CD8-positive, alpha-beta memory T cell (primary cell): ENCODE measurements at regions not wholly inside any gene's neighbourhood (a gene's known extent, or its start where the extent isn't known, plus 50 kb on each side); places are given as distances from the start of the nearest gene placed in this dataset.

ENCODE experiments used
- CTCF ChIA-PET: fragments of 350-600 bp; sonication (Branson Sonifier 250); formaldehyde crosslinking; loops from one replicate; lab custom pipeline; 2021; ENCODE audit warnings: antibody characterized with exemption; lab: Charles Lee
- POLR2A ChIA-PET: fragments of 350-600 bp; sonication (Branson Sonifier 250); formaldehyde crosslinking; loops from one replicate; lab custom pipeline; 2021; ENCODE audit warnings: antibody characterized with exemption; lab: Charles Lee
- DNase-seq, 5 donors: peaks; one replicate each; pipeline versions ENCODE4 v3.0.0 to v3.0.0-alpha.2; 2020 to 2022; ENCODE audit warnings: mixed read lengths in 1 of 5
- H3K27ac ChIP-seq: one replicate; pipeline ENCODE4 v1.7.0; 2013; ENCODE audit warnings: low read depth, mild to moderate bottlenecking, low read length, moderate library complexity
- H3K27me3 ChIP-seq: 2 replicates; pipeline ENCODE4 v1.7.0; 2013; ENCODE audit warnings: low read length, mild to moderate bottlenecking; ENCODE audit not compliant: insufficient read depth, poor library complexity, severe bottlenecking
- H3K36me3 ChIP-seq: 2 replicates; pipeline ENCODE4 v1.7.0; 2013; ENCODE audit warnings: mild to moderate bottlenecking, low read length, moderate library complexity; ENCODE audit not compliant: insufficient read depth
- H3K4me1 ChIP-seq: 2 replicates; pipeline ENCODE4 v1.7.0; 2013; ENCODE audit warnings: mild to moderate bottlenecking, low read length, moderate library complexity; ENCODE audit not compliant: insufficient read depth
- H3K4me3 ChIP-seq: 2 replicates; pipeline ENCODE4 v1.7.0; 2013; ENCODE audit warnings: mild to moderate bottlenecking, low read length
- H3K9me3 ChIP-seq: 2 replicates; pipeline ENCODE4 v1.7.0; 2013; ENCODE audit warnings: mild to moderate bottlenecking, low read length
- H3K27ac Mint-ChIP-seq, 8 donors: one replicate each; pipeline ENCODE4 v1.8.0; 2020 to 2021; ENCODE audit warnings: mixed read lengths in 8 of 8, mild to moderate bottlenecking in 6 of 8, inconsistent platforms in 3 of 8, moderate library complexity in 3 of 8
- H3K27me3 Mint-ChIP-seq, 2 donors: one replicate each; pipeline ENCODE4 v1.8.0; 2020 to 2021; ENCODE audit warnings: mixed read lengths in 2 of 2, mild to moderate bottlenecking in 1 of 2, moderate library complexity in 1 of 2
- H3K36me3 Mint-ChIP-seq, 3 donors: one replicate each; pipeline ENCODE4 v1.8.0; 2020 to 2021; ENCODE audit warnings: mixed read lengths in 3 of 3, inconsistent platforms in 1 of 3, mild to moderate bottlenecking in 1 of 3
- H3K4me1 Mint-ChIP-seq, 3 donors: one replicate each; pipeline ENCODE4 v1.8.0; 2020 to 2021; ENCODE audit warnings: mixed read lengths in 3 of 3, inconsistent platforms in 1 of 3, mild to moderate bottlenecking in 1 of 3
- H3K4me3 Mint-ChIP-seq, 7 donors: one replicate each; pipeline ENCODE4 v1.8.0; 2020 to 2021; ENCODE audit warnings: mixed read lengths in 7 of 7, mild to moderate bottlenecking in 6 of 7, moderate library complexity in 4 of 7, inconsistent platforms in 2 of 7
- H3K9me3 Mint-ChIP-seq, 5 donors: one replicate each; pipeline ENCODE4 v1.8.0; 2020 to 2022; ENCODE audit warnings: mixed read lengths in 5 of 5, mild to moderate bottlenecking in 3 of 5, moderate library complexity in 2 of 5, inconsistent platforms in 1 of 5

GRCh38 chr11:127470306-127470884 lies 469.8 kb upstream of the KIRREL3 start:
- CTCF ChIA-PET, result no interaction called here

GRCh38 chr11:127464325-127464724 lies 463.8 kb upstream of the KIRREL3 start:
- Mint-ChIP-seq H3K36me3 (no peaks in the 10 kb centered on the region), H3K27ac (no peak overlapping the region), H3K4me3 (no peak overlapping the region), H3K4me1 (no peaks in the 10 kb centered on the region), H3K9me3 (peaks cover 0 to 5% (median 0%) of the 10 kb centered on the region in 5 donors), H3K27me3 (peaks cover 0 to 1% of the 10 kb centered on the region in 2 donors)
- Histone ChIP-seq H3K9me3 (no peaks in the 10 kb centered on the region), H3K27ac (no peak overlapping the region), H3K27me3 (no peaks in the 10 kb centered on the region), H3K4me3 (no peak overlapping the region), H3K36me3 (no peaks in the 10 kb centered on the region), H3K4me1 (no peaks in the 10 kb centered on the region)
- POLR2A ChIA-PET, result no interaction called here
- CTCF ChIA-PET, result no interaction called here
- DNase-seq, result no peak

More at GRCh38 chr11:127470306-127470884, 469.8 kb upstream of the KIRREL3 start:
- no peaks in the 10 kb centered on the region for H3K4me1 ChIP-seq
- POLR2A ChIA-PET, result no interaction called here
- Mint-ChIP-seq H3K36me3 (no peaks in the 10 kb centered on the region), H3K9me3 (peaks cover 0 to 9% (median 0%) of the 10 kb centered on the region in 5 donors), H3K27me3 (peaks cover 0 to 1% of the 10 kb centered on the region in 2 donors), H3K4me1 (no peaks in the 10 kb centered on the region), H3K4me3 (no peak overlapping the region), H3K27ac (no peak overlapping the region)
- H3K27me3 ChIP-seq, result no peaks in the 10 kb centered on the region
- no peak for DNase-seq
- no peaks in the 10 kb centered on the region for H3K36me3 ChIP-seq
- H3K27ac ChIP-seq, result no peak overlapping the region
- no peaks in the 10 kb centered on the region for H3K9me3 ChIP-seq
- H3K4me3 ChIP-seq, result no peak overlapping the region

DNA sequence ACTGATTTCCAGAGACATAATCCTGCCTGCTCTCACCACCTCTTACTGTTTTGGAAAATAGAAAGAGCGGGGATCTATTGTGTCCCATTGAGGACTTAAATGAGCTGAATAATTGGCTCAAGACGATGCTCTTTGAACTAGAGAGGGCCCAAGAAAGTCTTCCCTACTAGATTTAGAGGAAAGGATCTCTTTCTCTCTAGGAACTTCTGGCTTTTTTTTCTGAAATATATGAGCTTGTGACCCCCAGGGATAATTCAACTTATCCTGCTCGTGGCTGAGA lies 461.4 kb upstream of the KIRREL3 start:
- CTCF ChIA-PET, result no interaction called here
- Mint-ChIP-seq H3K36me3 (no peaks in the 10 kb centered on the region), H3K4me3 (no peak overlapping the region), H3K27me3 (peaks cover 0 to 1% of the 10 kb centered on the region in 2 donors), H3K4me1 (no peaks in the 10 kb centered on the region), H3K9me3 (peaks cover 0 to 4% (median 0%) of the 10 kb centered on the region in 5 donors), H3K27ac (no peak overlapping the region)
- Histone ChIP-seq H3K36me3 (no peaks in the 10 kb centered on the region), H3K4me3 (no peak overlapping the region), H3K9me3 (no peaks in the 10 kb centered on the region), H3K27me3 (no peaks in the 10 kb centered on the region), H3K27ac (no peak overlapping the region), H3K4me1 (no peaks in the 10 kb centered on the region)
- POLR2A ChIA-PET, result no interaction called here
- DNase-seq, result no peak

DNA sequence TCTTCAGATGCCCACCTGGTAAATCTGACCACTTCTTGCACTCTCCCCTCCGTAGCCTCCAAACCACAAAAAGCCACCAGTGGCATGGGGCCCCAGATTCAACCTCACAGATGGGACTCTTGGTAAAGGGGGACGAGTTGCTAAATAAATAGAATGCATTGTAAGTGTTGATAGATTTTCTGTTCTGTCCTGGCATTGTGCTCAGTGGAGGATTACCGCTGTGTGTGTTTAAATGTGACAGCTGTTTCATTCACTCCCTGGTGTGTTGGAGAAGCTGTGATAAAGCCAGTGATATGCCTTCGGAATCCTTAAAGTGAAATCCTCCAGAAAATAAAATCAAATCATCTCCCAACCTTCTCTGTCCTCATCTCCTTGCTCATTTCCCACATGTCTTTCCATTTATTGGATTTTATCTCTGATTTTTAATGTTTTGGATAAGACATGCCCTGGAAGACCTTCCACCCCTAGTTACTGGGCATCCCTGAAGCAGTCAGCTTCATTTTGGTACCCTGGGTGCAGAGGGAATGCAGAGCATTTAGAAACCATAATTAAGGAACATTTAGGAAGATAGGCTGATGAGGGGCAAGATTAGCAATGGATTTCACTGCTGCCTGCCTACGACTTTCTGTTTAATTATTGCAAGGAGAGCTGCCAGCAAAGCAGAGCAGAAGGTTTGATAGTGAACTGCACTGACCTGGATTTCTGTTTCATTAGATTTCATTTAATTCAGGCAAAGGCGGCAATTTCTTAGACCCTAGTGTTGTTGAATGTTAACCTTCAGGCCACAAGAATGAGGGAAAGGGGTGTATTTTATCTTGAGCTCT lies 460.9 kb upstream of the KIRREL3 start:
- H3K4me1 Mint-ChIP-seq, result no peaks in the 10 kb centered on the region
- no peaks in the 10 kb centered on the region for H3K27me3 ChIP-seq
- H3K4me3 Mint-ChIP-seq, result no peak overlapping the region
- peaks cover 0 to 4% (median 0%) of the 10 kb centered on the region in 5 donors for H3K9me3 Mint-ChIP-seq
- no peaks in the 10 kb centered on the region for H3K36me3 ChIP-seq
- POLR2A ChIA-PET, result no interaction called here
- no peaks in the 10 kb centered on the region for H3K9me3 ChIP-seq
- H3K27me3 Mint-ChIP-seq, result peaks cover 0 to 1% of the 10 kb centered on the region in 2 donors
- H3K36me3 Mint-ChIP-seq, result no peaks in the 10 kb centered on the region
- no peak for DNase-seq
- H3K27ac Mint-ChIP-seq, result no peak overlapping the region
- no peaks in the 10 kb centered on the region for H3K4me1 ChIP-seq
- CTCF ChIA-PET, result no interaction called here
- no peak overlapping the region for H3K4me3 ChIP-seq
- H3K27ac ChIP-seq, result no peak overlapping the region

- CTCF ChIA-PET, result no interaction called here
- DNase-seq, result no peak
- no peak overlapping the region for H3K27ac Mint-ChIP-seq
- no peaks in the 10 kb centered on the region for H3K9me3 ChIP-seq
- H3K4me1 ChIP-seq, result no peaks in the 10 kb centered on the region
- no peaks in the 10 kb centered on the region for H3K4me1 Mint-ChIP-seq
- no peak overlapping the region for H3K4me3 Mint-ChIP-seq
- H3K27me3 ChIP-seq, result no peaks in the 10 kb centered on the region
- H3K36me3 ChIP-seq, result no peaks in the 10 kb centered on the region
- peaks cover 0 to 4% (median 0%) of the 10 kb centered on the region in 5 donors for H3K9me3 Mint-ChIP-seq
- POLR2A ChIA-PET, result no interaction called here
- H3K36me3 Mint-ChIP-seq, result no peaks in the 10 kb centered on the region
- no peak overlapping the region for H3K4me3 ChIP-seq
- no peaks in the 10 kb centered on the region for H3K27me3 Mint-ChIP-seq
- no peak overlapping the region for H3K27ac ChIP-seq
Observed at GRCh38 chr11:127458561-127458960, 458.0 kb upstream of the KIRREL3 start.

- no peak overlapping the region for H3K27ac Mint-ChIP-seq
- no peak for DNase-seq
- POLR2A ChIA-PET, result no interaction called here
- no peak overlapping the region for H3K4me3 Mint-ChIP-seq
- Histone ChIP-seq H3K27me3 (no peaks in the 10 kb centered on the region), H3K4me1 (no peaks in the 10 kb centered on the region), H3K9me3 (no peaks in the 10 kb centered on the region), H3K27ac (no peak overlapping the region), H3K4me3 (no peak overlapping the region), H3K36me3 (no peaks in the 10 kb centered on the region)
- no peaks in the 10 kb centered on the region for H3K36me3 Mint-ChIP-seq
- H3K4me1 Mint-ChIP-seq, result no peaks in the 10 kb centered on the region
- peaks cover 0 to 4% (median 0%) of the 10 kb centered on the region in 5 donors for H3K9me3 Mint-ChIP-seq
- CTCF ChIA-PET, result no interaction called here
- H3K27me3 Mint-ChIP-seq, result no peaks in the 10 kb centered on the region
Observed at GRCh38 chr11:127454856-127455255, 454.3 kb upstream of the KIRREL3 start.

DNA sequence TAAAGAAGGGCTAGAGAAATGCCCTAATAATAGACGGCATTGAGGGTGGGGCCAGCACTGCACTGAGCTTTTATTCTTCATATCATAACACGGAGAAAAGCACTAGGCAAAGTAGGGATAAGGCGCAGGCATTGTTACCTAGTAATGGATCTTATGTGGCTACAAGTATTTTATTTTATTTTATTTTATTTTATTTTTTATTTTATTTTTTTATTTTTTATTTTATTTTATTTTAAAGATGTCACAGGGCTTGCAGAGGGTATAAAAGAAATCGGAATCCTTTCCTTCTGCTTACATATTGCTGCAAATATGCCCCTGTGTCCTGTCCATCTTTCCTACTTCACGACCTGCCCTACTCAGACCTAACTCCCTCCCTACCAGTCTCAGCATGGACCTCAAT lies 452.0 kb upstream of the KIRREL3 start:
- ChIA-PET POLR2A (no interaction called here), CTCF (no interaction called here)
- H3K27ac Mint-ChIP-seq, result no peak overlapping the region

DNA sequence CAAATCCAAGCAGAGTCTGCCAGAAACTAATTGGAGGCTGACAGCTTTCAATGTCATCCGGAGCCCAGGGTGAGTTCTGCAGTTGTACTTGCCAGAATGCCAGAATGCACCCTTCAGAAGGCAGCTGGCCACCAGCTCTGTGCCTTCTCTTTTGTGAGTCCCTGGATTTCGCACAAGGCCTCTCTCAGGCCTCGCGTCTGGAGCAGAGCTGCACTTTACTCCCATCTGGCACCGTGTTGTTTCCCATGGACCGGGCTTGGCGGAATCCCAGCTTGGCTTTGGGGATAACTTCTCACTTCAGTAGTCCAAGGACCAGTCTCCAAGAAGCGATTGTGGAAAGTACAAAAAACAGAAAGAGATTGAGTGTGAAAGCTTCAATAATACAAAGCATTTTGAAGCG lies 451.3 kb upstream of the KIRREL3 start:
- CTCF ChIA-PET, result no interaction called here

More for the DNA sequence above, 452.0 kb upstream of the KIRREL3 start:
- no peaks in the 10 kb centered on the region for H3K4me1 ChIP-seq
- no peaks in the 10 kb centered on the region for H3K36me3 ChIP-seq
- no peak overlapping the region for H3K27ac ChIP-seq
- H3K27me3 ChIP-seq, result no peaks in the 10 kb centered on the region
- no peak overlapping the region for H3K4me3 Mint-ChIP-seq
- H3K4me3 ChIP-seq, result no peak overlapping the region
- no peaks in the 10 kb centered on the region for H3K27me3 Mint-ChIP-seq
- H3K9me3 ChIP-seq, result no peaks in the 10 kb centered on the region
- H3K9me3 Mint-ChIP-seq, result peaks cover 0 to 2% (median 0%) of the 10 kb centered on the region in 5 donors
- DNase-seq, result no peak
- no peaks in the 10 kb centered on the region for H3K36me3 Mint-ChIP-seq
- no peaks in the 10 kb centered on the region for H3K4me1 Mint-ChIP-seq

More for the DNA sequence above, 451.3 kb upstream of the KIRREL3 start:
- H3K36me3 Mint-ChIP-seq, result no peaks in the 10 kb centered on the region
- no peaks in the 10 kb centered on the region for H3K27me3 Mint-ChIP-seq
- no peaks in the 10 kb centered on the region for H3K4me1 Mint-ChIP-seq
- peaks cover 0 to 2% (median 0%) of the 10 kb centered on the region in 5 donors for H3K9me3 Mint-ChIP-seq
- Histone ChIP-seq H3K27me3 (no peaks in the 10 kb centered on the region), H3K4me1 (no peaks in the 10 kb centered on the region), H3K9me3 (no peaks in the 10 kb centered on the region), H3K27ac (no peak overlapping the region), H3K4me3 (no peak overlapping the region), H3K36me3 (no peaks in the 10 kb centered on the region)
- no peak for DNase-seq
- no peak overlapping the region for H3K4me3 Mint-ChIP-seq
- POLR2A ChIA-PET, result no interaction called here
- H3K27ac Mint-ChIP-seq, result no peak overlapping the region
